Fibroblast of skin of right quadriceps (primary cell): ENCODE measurements at regions not wholly inside any gene's neighbourhood (a gene's known extent, or its start where the extent isn't known, plus 50 kb on each side); places are given as distances from the start of the nearest gene placed in this dataset.
A peak's percentile ranks its signal among the peaks of the same experiment; 100 is the strongest.

Experiments
- DNase-seq: peaks from one replicate; pipeline ENCODE4 v3.0.0-alpha.2; 2013

- DNase-seq = no peak
Observed at GRCh38 chr2:20541651-20542050, 94.8 kb downstream of the RHOB start.

DNA sequence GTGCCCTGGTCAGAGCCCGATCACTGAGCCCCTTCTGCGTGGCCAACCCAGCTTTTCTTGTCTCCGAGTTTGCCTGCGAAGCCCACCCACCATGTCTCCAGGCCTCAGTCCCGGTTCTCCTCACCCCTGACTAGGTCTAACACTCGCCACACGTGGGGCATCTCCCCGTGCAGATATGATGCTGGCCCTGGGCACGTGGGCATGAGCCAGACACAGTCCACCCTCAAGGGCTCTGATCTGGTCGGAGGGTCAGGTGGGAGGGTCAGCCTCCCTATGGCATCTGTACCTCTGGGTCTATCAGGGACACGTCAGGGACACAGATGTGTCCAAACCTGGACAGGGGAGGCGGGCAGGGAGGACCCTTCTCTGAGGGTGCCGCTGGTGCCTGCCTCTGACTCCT, 95.4 kb downstream of the RHOB start:
- DNase-seq = no peak

DNA sequence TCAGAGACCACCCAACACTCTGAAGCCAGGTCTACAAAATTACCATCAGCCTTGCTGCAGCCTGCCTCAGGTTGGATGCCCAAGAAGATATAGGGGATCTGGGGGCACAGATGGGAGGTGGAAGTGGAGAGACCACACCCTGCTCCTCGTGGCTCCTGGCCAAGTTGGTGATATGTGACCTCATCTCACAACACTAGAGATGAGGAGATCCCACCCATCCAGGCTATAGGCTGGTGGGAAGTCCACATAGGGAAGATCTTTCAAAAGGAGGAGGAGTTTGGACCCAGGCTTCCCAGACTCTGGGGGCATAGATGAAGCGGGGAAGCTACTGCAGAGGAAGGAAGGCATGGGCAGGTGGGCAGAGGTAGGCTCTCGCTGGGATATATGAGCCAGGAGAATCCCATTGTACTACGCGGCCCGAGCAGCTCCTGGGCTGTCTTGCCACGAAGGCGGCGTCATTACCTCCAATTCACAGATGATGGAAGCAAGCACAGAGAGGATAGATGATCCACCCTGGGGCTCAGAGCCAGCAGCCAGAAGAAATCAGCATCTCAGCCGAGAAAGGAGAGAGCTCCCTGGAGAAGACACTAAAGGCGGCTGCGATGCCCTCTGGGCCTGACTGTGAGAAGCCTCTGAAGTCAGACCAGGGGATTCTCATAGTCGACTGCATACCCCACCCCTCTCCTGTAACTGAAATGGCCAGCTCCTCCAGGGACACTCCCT, 96.0 kb downstream of the RHOB start:
- DNase-seq = peak; percentile 27

DNA sequence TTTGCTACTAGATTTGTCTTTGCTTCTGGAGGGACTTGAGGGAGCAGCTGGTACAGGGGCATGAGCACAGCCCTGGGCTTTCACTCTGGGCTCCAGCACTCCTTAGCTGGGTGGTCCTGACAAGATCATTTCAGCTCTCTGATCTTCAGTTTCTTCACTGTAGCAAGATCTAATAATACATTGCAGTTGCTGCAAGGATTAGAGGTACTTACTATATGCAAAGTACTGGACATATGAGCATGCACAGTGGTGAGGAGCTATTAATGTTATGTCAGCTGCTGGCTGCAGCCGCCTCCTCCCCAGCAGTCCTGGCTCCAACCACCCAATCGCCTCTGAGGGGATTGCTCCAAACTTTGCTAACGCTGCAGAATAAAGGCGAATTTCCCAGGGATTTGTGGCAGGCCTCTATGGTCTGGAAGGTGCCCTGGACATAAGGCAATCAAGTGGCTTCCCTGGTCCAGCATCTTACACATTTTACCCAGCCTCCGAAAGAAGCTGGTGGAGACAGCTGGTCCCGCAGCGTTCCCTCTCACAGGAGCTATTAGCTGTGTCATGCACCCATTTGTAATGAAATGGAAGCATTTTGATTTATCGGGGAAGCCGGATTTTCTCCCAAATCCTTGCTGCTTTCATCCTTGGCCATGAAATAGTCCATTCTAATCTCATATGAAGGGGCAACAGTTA, 96.7 kb downstream of the RHOB start:
- no peak for DNase-seq

- no peak for DNase-seq
Observed at GRCh38 chr2:20544153-20544747, 97.4 kb downstream of the RHOB start.

DNA sequence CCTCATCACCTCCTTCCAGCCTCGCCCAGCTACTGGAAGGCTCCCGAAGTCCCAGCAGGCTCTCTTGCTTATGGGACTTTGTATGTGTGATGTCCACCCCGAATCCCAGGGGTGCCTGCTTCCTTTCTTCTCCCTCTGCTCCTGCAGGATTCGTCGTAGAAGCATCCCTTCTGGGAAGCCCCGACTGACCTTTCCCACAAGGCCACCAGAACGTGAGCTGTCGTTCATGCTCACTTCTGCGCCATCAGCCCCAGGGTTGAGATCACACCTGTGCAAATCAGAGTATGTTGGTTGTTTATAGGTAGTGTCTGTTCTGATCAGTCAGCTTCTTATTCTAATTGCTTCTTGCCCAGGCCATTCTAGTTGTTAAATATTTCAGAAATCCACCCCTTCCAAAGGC, 101.8 kb downstream of the HS1BP3 start:
- DNase-seq = no peak

- DNase-seq = no peak
Observed at GRCh38 chr2:20549691-20550348, 101.1 kb downstream of the HS1BP3 start.

GRCh38 chr2:20551260-20551944, 99.5 kb downstream of the HS1BP3 start:
- no peak for DNase-seq

GRCh38 chr2:20551945-20552328, 99.0 kb downstream of the HS1BP3 start:
- DNase-seq = no peak

- DNase-seq = no peak
Observed at GRCh38 chr2:20552847-20553246, 98.1 kb downstream of the HS1BP3 start.

GRCh38 chr2:20553580-20553979, 97.3 kb downstream of the HS1BP3 start:
- no peak for DNase-seq

GRCh38 chr2:20555954-20556353, 94.9 kb downstream of the HS1BP3 start:
- no peak for DNase-seq

- no peak for DNase-seq
Observed at GRCh38 chr2:20556756-20557155, 94.1 kb downstream of the HS1BP3 start.

- no peak for DNase-seq
Observed at GRCh38 chr2:20557226-20557625, 93.7 kb downstream of the HS1BP3 start.

- DNase-seq = no peak
Observed at GRCh38 chr2:20557635-20558034, 93.3 kb downstream of the HS1BP3 start.

GRCh38 chr2:20558391-20559150, 92.3 kb downstream of the HS1BP3 start:
- DNase-seq = no peak

GRCh38 chr2:20559277-20559676, 91.6 kb downstream of the HS1BP3 start:
- DNase-seq = no peak

DNA sequence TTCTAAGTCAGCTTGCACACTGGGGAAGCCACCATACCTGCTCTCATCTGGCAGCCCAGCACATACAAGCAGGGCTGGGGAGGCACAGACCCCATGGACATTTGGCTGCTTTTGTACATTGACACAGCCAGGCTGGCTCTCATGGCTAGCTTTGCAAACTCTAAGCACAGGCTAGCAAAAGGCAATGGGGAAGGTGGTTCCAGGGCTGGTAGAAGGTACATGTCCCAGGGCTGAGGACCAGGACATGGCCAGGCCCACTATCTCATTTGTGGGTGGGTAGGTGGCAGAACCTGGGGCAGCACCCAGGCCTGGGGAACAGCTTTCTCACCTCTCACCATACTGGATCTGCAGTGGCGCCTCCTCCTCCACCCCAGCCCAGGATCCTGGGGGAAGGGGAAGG, 90.9 kb downstream of the HS1BP3 start:
- no peak for DNase-seq

- DNase-seq = no peak
Observed at GRCh38 chr2:20560891-20561636, 89.8 kb downstream of the HS1BP3 start.

- peak; percentile 94 for DNase-seq
Observed at GRCh38 chr2:20561637-20562454, 89.1 kb downstream of the HS1BP3 start.
